IPS-18c (cell line): ENCODE measurements at regions not wholly inside any gene's neighbourhood (a gene's known extent, or its start where the extent isn't known, plus 50 kb on each side); places are given as distances from the start of the nearest gene placed in this dataset.

Experiments used
- H3K4me3 ChIP-seq: 2 replicates; pipeline ENCODE4 v1.7.0; 2013; ENCODE audit warnings: low read depth, mild to moderate bottlenecking, low read length, moderate library complexity; ENCODE audit not compliant: insufficient read depth
- H3K9me3 ChIP-seq: one replicate; pipeline ENCODE4 v1.6.1; 2013; ENCODE audit warnings: mild to moderate bottlenecking, low read length, moderate library complexity; ENCODE audit not compliant: control insufficient read depth, insufficient read depth

GRCh38 chr14:97760050-97760449, 962.9 kb downstream of the VRK1 start:
- H3K9me3 ChIP-seq, result no peaks in the 10 kb centered on the region
- H3K4me3 ChIP-seq, result no peak overlapping the region

GRCh38 chr14:97762386-97762785, 965.2 kb downstream of the VRK1 start:
- Histone ChIP-seq H3K9me3 (no peaks in the 10 kb centered on the region), H3K4me3 (no peak overlapping the region)

GRCh38 chr14:97771340-97772045, 974.3 kb downstream of the VRK1 start:
- no peak overlapping the region for H3K4me3 ChIP-seq
- H3K9me3 ChIP-seq, result no peaks in the 10 kb centered on the region

- no peak overlapping the region; the same call in 1 of the 2 replicates for H3K4me3 ChIP-seq
- no peaks in the 10 kb centered on the region for H3K9me3 ChIP-seq
Measured at GRCh38 chr14:97773598-97773997, 976.4 kb downstream of the VRK1 start.

GRCh38 chr14:97776890-97777558, 979.8 kb downstream of the VRK1 start:
- Histone ChIP-seq H3K4me3 (no peak overlapping the region), H3K9me3 (no peaks in the 10 kb centered on the region)

- Histone ChIP-seq H3K9me3 (no peaks in the 10 kb centered on the region), H3K4me3 (no peak overlapping the region)
Measured at GRCh38 chr14:97777622-97778355, 980.6 kb downstream of the VRK1 start.

GRCh38 chr14:97779140-97779539, 982.0 kb downstream of the VRK1 start:
- H3K9me3 ChIP-seq, result no peaks in the 10 kb centered on the region
- no peak overlapping the region for H3K4me3 ChIP-seq

GRCh38 chr14:97780804-97781203, 983.6 kb downstream of the VRK1 start:
- no peak overlapping the region for H3K4me3 ChIP-seq
- no peaks in the 10 kb centered on the region for H3K9me3 ChIP-seq

- no peaks in the 10 kb centered on the region for H3K9me3 ChIP-seq
- no peak overlapping the region for H3K4me3 ChIP-seq
Measured at GRCh38 chr14:97781961-97782360, 984.8 kb downstream of the VRK1 start.

- no peaks in the 10 kb centered on the region for H3K9me3 ChIP-seq
- H3K4me3 ChIP-seq, result no peak overlapping the region
Measured at GRCh38 chr14:97782871-97783414, 985.8 kb downstream of the VRK1 start.

- Histone ChIP-seq H3K4me3 (no peak overlapping the region), H3K9me3 (no peaks in the 10 kb centered on the region)
Measured at GRCh38 chr14:97785495-97785894, 988.3 kb downstream of the VRK1 start.

- H3K4me3 ChIP-seq, result no peak overlapping the region
Measured at GRCh38 chr14:97788364-97788763, 991.2 kb downstream of the VRK1 start.

GRCh38 chr14:97788846-97789526, 991.8 kb downstream of the VRK1 start:
- Histone ChIP-seq H3K4me3 (no peak overlapping the region), H3K9me3 (no peaks in the 10 kb centered on the region)

More at GRCh38 chr14:97788364-97788763, 991.2 kb downstream of the VRK1 start:
- no peaks in the 10 kb centered on the region for H3K9me3 ChIP-seq

- Histone ChIP-seq H3K9me3 (no peaks in the 10 kb centered on the region), H3K4me3 (no peak overlapping the region)
Measured at GRCh38 chr14:97791072-97791471, 993.9 kb downstream of the VRK1 start.

- no peak overlapping the region for H3K4me3 ChIP-seq
- no peaks in the 10 kb centered on the region for H3K9me3 ChIP-seq
Measured at GRCh38 chr14:97791906-97792305, 994.7 kb downstream of the VRK1 start.

- Histone ChIP-seq H3K4me3 (no peak overlapping the region), H3K9me3 (no peaks in the 10 kb centered on the region)
Measured at GRCh38 chr14:97796511-97796910, 999.3 kb downstream of the VRK1 start.

GRCh38 chr14:97798176-97798575, 1001.0 kb downstream of the VRK1 start:
- H3K9me3 ChIP-seq, result no peaks in the 10 kb centered on the region

More at GRCh38 chr14:97798176-97798575, 1001.0 kb downstream of the VRK1 start:
- no peak overlapping the region for H3K4me3 ChIP-seq
